AG08395 (cell line): ENCODE measurements at regions not wholly inside any gene's neighbourhood (a gene's known extent, or its start where the extent isn't known, plus 50 kb on each side); places are given as distances from the start of the nearest gene placed in this dataset.
"Not testable (repeated sequence)": the region's sequence is repeated elsewhere in the genome, so short reads cannot be mapped to it uniquely, and the experiment has no call there.

Experiments used
- DNase-seq: peaks from one replicate; pipeline ENCODE4 v3.0.0; 2012; ENCODE audit warnings: mixed read lengths, low spot score

- DNase-seq, result no peak
Measured at GRCh38 chr7:114082642-114083165, 163.9 kb upstream of the PPP1R3A start.

DNA sequence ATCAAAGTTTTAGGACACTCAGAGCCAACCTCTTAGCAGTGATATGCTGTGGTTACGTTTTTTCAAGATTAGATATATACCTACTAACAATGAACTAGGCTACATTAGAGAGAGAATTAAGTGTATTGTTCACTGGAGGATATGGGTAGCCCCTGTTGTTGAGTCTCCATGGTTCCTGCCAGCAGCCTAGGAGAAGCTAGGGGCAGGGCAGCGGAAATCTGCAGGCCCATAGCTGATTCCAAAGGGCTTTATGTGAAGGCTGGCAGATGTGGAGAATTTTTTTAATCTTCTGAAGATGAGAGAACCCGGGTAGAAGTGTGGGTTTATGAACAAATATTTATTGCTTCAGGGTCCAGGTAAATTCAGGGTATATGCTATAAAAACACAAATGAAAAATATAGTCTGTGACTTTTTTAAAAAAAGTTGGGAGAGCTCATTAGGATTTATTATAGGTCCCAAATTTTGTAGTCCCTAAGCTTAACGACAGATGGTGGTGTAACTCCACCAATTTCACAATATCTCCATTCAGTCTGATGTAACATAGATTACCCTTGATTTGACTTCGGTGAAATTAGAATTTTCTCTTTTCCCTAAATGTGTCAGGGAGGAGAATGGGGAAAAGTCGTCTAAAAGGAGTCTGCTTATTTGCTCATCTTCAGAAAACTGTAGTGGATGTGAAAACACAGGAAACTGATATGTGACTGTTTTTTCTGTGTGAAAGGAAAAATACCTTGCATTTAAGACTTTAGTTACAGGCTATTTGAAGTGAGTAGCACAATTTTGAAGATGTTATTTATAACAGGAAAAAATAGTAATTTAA is 163.0 kb upstream of the PPP1R3A start:
- DNase-seq, result peak; percentile 56

DNA sequence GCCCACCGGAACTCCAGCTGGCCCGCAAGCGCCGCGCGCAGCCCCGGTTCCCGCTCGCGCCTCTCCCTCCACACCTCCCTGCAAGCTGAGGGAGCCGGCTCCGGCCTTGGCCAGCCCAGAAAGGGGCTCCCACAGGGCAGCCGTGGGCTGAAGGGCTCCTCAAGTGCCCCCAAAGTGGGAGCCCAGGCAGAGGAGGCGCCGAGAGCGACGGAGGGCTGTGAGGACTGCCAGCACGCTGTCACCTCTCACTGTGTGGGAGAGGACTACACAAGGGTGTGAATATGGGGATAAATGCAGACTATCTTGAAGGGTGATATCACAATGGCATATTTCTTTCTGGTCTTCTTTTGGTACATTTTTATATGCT is 158.3 kb upstream of the PPP1R3A start:
- DNase-seq, result not testable (repeated sequence)

DNA sequence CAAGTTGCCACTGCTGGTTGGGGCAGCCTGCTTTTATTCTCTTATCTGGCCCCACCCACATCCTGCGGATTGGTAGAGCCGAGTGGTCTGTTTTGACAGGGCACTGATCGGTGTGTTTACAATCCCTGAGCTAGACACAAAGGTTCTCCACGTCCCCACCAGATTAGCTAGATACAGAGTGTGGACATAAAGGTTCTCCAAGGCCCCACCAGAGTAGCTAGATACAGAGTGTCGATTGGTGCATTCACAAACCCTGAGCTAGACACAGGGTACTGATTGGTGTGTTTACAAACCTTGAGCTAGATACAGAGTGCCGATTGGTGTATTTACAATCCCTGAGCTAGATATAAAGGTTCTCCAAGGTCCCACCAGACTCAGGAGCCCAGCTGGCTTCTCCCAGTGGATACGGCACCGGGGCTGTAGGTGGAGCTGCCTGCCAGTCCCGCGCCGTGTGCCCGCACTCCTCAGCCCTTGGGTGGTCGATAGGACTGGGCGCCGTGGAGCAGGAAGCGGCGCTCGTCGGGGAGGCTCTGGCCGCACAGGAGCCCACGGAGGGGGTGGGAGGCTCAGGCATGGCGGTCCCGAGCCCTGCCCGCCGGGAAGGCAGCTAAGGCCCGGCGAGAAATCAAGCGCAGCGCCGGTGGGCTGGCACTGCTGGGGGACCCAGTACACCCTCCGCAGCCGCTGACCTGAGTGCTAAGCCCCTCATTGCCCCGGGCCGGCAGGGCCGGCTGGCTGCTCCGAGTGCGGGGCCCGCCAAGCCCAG is 157.8 kb upstream of the PPP1R3A start:
- DNase-seq, result not testable (repeated sequence)

DNA sequence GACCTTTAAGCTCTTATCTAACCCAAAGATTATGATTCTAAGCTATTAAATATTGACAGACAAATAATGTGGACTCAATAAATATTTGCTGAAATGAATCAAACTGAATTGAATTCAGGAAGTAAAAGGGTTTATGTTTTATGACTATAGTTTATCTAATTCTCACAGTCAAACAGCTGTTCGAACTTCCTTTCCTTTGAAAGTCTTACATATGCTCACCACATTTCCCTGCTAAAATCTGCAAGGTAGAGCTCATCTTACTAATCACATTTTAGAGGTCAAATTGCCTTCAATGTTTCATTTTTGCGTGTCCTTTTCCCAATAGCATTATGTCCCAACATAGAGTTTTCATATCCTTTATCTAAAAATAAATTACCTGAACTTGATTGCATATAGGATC is 154.9 kb upstream of the PPP1R3A start:
- no peak for DNase-seq

- no peak for DNase-seq
Measured at GRCh38 chr7:114070246-114070645, 151.4 kb upstream of the PPP1R3A start.

DNA sequence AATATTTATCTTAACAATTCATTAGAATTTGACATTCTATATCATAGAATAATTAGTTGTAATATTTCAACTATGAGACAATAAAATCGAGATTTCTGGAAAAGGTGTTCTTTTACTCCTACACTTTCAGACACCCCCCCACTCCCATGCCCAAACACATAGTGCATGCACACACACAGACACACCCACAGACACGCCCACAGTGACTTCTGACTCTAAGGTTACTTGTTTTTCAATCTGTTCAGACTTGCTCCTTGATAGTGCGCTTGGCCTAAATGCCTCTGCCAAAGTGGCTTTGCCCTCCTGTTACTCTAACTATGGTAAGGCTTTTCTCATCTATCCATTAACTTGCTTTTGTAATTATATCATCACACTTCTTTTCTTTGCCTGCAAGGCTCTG is 144.0 kb upstream of the PPP1R3A start:
- DNase-seq, result no peak

DNA sequence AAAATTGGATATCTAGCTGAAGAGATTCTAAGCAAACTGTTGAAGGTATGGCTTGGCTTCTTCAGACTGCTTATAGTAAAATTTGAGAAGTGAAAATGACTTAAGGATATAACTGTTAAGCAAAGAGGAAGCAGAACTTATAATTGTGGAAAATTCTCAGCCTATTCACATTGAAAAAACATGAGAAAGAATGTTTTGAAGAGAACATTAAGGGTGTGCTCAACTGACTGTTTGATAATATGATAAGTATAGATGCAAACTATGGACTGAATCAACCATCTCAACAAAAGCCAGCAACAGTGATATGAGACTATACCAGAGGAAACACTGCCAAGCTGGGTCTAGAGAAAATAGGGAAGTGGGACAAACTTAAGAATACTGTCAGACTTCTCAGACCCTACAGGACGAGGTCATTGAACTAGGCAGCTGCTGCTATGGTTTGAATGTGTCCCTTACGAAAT is 133.1 kb upstream of the PPP1R3A start:
- no peak for DNase-seq

DNA sequence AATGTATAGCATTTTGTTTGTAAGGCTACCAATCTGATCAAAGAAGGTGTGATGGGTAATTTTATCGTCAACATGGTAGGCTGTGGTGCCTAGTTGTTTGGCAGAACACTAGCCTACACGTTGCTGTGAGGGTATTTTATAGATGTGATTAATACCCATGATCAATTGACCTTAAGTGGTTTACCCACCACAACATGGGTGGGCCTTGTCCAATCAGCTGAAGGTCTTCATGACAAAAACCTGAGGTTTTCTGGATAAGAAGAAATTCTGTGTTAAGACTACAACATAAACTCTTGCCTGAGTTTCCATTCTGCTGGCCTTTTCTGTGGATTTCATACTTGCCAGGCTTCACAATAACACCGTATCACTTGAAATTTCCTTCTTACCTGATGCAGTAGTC is 131.8 kb upstream of the PPP1R3A start:
- no peak for DNase-seq

GRCh38 chr7:114048386-114049235 is 129.8 kb upstream of the PPP1R3A start:
- peak; percentile 10 for DNase-seq

DNA sequence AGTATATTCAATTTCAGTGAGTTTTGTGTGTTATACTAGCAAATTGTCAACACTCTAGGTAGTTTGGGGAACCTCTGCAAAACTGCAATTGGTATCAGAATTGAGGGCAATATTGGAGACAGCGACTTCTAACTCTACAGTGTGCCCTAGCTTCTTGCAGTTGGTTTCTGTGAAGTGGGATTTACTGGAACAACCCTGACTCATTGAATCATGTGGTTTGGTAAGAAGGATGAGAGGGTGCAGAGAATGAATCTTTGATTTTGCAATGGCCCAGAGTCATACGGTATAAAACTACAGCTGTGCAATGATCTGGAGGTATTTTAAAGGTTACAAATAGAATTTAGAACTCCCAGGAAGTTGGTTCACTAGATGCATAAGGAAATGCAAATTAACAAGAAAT is 129.1 kb upstream of the PPP1R3A start:
- peak; percentile 57 for DNase-seq

DNA sequence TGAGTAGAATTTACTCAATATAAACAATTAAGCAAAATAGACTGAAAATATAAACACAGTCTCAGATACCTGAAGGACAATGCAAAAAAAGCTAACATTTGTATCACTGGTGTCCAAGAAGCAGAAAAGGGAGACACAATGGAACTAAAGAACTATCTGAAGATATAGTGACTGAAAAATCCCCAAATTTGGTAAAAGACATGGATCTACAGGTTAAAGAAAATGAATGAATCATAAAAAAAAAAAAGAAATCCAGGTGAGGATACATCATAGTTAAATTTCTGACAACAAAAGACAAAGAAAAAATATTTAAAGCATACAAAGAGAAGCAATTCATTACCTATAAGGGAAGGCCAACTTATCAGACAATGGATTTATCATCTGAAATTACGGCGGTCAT is 114.7 kb upstream of the PPP1R3A start:
- no peak for DNase-seq

DNA sequence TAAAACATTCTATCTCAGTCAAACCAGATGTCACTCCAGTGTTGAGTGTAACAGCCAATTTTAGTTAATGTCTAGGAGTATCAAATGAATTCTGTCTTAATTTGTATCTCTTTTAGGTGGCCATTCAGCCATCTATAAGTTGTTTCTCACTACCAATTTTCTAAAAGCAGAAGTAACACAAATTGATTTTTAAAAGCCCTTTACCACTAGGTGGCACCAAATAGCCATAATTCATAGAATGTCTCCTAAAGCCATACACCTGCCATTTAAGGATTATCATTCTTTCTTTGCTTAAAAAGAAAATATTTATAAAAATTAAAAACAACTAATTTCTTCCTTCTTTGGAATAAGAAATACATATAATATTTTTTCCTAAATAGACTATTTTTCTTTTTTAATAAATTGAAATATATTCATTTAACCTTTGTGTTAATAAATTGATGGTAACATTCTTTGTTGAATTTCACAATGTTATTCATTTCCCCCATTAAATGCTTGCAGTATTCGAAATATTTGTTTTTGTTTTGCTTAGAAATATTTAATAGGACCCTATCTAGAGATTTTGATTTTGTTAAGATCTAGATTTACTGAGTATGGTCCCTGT is 107.8 kb upstream of the PPP1R3A start:
- DNase-seq, result peak; percentile 47

GRCh38 chr7:114021135-114021534 is 102.3 kb upstream of the PPP1R3A start:
- no peak for DNase-seq

DNA sequence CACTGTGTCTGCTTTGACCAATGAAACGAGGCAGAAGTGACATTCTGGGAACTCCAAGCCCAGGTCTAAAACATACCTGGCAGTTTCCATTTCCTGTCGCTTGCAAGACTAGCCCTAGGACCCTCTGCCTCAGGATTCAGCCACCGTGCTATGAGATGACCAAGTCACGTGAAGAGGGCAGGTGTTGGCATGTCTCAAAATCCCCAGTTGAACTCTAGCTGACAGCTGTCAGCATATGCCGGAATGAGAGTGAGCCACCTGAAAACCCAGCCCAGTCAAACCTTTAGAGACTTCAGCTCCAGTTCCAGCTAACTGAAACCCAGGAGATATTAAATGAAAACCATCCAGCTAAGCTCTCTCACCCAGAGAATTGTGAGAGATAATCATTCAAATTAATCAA is 89.9 kb upstream of the PPP1R3A start:
- no peak for DNase-seq

DNA sequence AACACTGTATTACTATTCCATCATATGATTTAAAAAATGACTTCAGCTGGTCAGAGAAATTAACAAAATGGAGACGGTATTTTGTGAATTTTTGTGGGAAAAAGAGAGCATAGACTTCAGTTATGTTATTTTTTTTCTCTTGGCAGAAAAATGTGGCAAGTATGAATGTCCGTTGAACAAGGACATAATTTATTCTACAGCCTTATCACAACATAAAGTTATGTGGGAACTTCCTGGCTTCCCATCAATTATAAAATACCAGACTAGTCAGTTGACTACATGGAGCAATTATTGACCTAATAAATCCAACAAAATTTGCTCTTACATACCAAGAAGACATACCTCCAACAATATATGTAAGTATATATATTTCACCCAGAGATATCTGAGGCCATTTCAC is 88.6 kb upstream of the PPP1R3A start:
- DNase-seq, result no peak

GRCh38 chr7:113998934-113999333 is 80.1 kb upstream of the PPP1R3A start:
- DNase-seq, result no peak

GRCh38 chr7:113996405-113996804 is 77.6 kb upstream of the PPP1R3A start:
- no peak for DNase-seq

- no peak for DNase-seq
Measured at GRCh38 chr7:113986216-113986615, 67.4 kb upstream of the PPP1R3A start.

GRCh38 chr7:113976508-113976907 is 57.7 kb upstream of the PPP1R3A start:
- DNase-seq, result no peak

DNA sequence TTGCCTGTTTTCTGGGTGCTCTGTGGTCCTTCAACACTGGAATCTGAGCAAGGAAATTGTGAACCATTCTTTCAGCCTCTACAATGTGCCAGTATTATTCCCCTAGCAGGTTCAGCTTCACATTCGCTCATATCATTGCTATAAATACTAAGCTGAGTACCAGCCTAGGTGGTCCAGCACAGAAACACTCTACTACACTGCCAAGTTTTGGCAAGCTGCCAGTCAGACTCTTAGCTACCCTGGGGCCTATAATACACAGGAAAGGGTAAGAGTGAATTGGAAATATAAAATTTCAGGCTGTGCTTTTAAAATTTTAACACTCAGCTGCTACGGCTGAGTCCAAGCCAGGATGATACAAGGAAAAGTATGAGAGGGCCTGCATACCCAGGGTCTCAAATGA is 49.9 kb upstream of the PPP1R3A start:
- no peak for DNase-seq
